Osteoblast (primary cell): ENCODE measurements at regions not wholly inside any gene's neighbourhood (a gene's known extent, or its start where the extent isn't known, plus 50 kb on each side); places are given as distances from the start of the nearest gene placed in this dataset.

Experiments
- DNase-seq: peaks from one replicate; pipeline ENCODE4 v3.0.0; 2011; ENCODE audit warnings: low spot score, mixed read lengths; ENCODE audit not compliant: insufficient read length; ENCODE audit errors: missing footprints
- H2AFZ ChIP-seq: 2 replicates; pipeline ENCODE4 v1.6.0; 2011; ENCODE audit warnings: mild to moderate bottlenecking, low read length
- H3K27ac ChIP-seq: 2 replicates; pipeline ENCODE4 v1.5.1; 2011; ENCODE audit warnings: mild to moderate bottlenecking, low read depth, low read length, moderate library complexity
- H3K27me3 ChIP-seq: 2 replicates; pipeline ENCODE4 v1.6.0; 2012; ENCODE audit warnings: mild to moderate bottlenecking, control low read depth, inconsistent platforms, low read length, moderate library complexity; ENCODE audit not compliant: insufficient read depth
- H3K36me3 ChIP-seq: 2 replicates; pipeline ENCODE4 v1.5.1; 2011; ENCODE audit warnings: mild to moderate bottlenecking, low read length, control low read depth, moderate library complexity; ENCODE audit not compliant: insufficient read depth
- H3K4me1 ChIP-seq: 2 replicates; pipeline ENCODE4 v1.5.1; 2011; ENCODE audit warnings: mild to moderate bottlenecking, low read length, control low read depth, moderate library complexity; ENCODE audit not compliant: insufficient read depth
- H3K4me2 ChIP-seq: 2 replicates; pipeline ENCODE4 v1.6.0; 2011; ENCODE audit warnings: mild to moderate bottlenecking, low read length; ENCODE audit not compliant: insufficient read depth
- H3K4me3 ChIP-seq: fragments of 200-600 bp; sonication (generic); 3 replicates; pipeline ENCODE4 v1.5.1; 2012; ENCODE audit warnings: mild to moderate bottlenecking, low read length, inconsistent platforms; ENCODE audit not compliant: insufficient read depth
- H3K79me2 ChIP-seq: 2 replicates; pipeline ENCODE4 v1.6.0; 2012; ENCODE audit warnings: mild to moderate bottlenecking, low read length, control low read depth, inconsistent platforms; ENCODE audit not compliant: insufficient read depth
- H3K9me3 ChIP-seq: 2 replicates; pipeline ENCODE4 v1.5.1; 2011; ENCODE audit warnings: low read depth, low read length, control low read depth
- H4K20me1 ChIP-seq: 2 replicates; pipeline ENCODE4 v1.6.0; 2012; ENCODE audit warnings: mild to moderate bottlenecking, low read length, control low read depth; ENCODE audit not compliant: insufficient read depth
- TF ChIP-seq, protein P1 (sequence below): IDR thresholded peaks from 2 replicates; pipeline ENCODE4 v1.5.1; 2011; ENCODE audit warnings: mild to moderate bottlenecking, low read depth, low read length, moderate library complexity; ENCODE audit errors: extremely low read depth

DNA sequence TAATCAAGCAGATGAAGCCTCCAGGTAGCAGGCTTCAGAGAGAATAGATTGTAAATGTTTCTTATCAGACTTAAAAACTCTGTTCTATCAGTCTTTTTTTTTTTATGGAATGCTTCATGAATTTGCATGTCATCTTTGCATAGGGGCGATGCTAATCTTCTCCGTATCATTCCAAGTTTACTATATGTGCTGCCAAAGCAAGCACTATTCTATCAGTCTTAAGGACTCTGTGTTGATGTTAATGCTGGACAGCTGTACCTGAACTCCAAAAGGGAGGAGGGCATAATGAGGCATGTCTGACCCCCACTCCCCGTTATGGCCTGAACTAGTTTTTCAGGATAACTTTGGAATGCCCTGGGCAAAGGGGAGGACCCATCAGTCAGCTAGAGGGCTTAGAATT is 66.8 kb upstream of the PRRC2C start:
- no peaks in the 10 kb centered on the region for H3K9me3 ChIP-seq
- TF ChIP-seq, protein P1, sequence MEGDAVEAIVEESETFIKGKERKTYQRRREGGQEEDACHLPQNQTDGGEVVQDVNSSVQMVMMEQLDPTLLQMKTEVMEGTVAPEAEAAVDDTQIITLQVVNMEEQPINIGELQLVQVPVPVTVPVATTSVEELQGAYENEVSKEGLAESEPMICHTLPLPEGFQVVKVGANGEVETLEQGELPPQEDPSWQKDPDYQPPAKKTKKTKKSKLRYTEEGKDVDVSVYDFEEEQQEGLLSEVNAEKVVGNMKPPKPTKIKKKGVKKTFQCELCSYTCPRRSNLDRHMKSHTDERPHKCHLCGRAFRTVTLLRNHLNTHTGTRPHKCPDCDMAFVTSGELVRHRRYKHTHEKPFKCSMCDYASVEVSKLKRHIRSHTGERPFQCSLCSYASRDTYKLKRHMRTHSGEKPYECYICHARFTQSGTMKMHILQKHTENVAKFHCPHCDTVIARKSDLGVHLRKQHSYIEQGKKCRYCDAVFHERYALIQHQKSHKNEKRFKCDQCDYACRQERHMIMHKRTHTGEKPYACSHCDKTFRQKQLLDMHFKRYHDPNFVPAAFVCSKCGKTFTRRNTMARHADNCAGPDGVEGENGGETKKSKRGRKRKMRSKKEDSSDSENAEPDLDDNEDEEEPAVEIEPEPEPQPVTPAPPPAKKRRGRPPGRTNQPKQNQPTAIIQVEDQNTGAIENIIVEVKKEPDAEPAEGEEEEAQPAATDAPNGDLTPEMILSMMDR, result no peak
- no peak overlapping the region for H3K27ac ChIP-seq
- H3K36me3 ChIP-seq, result no peaks in the 10 kb centered on the region
- H3K79me2 ChIP-seq, result no peaks in the 10 kb centered on the region
- no peak overlapping the region for H2AFZ ChIP-seq
- no peaks in the 10 kb centered on the region for H3K27me3 ChIP-seq
- no peaks in the 10 kb centered on the region for H4K20me1 ChIP-seq
- no peak overlapping the region for H3K4me3 ChIP-seq
- DNase-seq, result no peak
- no peak overlapping the region for H3K4me2 ChIP-seq
- no peaks in the 10 kb centered on the region for H3K4me1 ChIP-seq

DNA sequence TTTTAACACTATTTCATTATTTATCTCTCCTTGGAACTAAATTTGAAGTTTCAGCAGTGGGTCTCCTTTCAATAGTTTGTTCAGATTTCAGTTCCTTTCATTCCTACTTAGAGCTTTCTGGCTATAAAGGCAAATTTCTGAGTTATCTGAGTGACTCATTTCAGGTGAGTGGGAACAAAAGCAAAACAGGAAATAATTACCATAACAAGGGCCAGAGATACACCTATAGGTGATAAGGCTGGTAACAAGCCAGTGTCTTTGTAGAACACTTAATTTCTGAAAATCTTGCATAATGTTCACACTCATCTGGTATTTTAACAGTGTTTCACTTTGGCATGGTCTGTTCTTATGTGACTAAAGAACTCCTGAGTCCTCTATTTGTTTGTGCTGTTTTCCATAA is 64.5 kb upstream of the PRRC2C start:
- Histone ChIP-seq H3K27me3 (no peaks in the 10 kb centered on the region), H3K4me3 (no peak overlapping the region), H3K9me3 (no peaks in the 10 kb centered on the region), H3K36me3 (no peaks in the 10 kb centered on the region), H3K4me1 (no peaks in the 10 kb centered on the region), H3K4me2 (no peak overlapping the region), H4K20me1 (no peaks in the 10 kb centered on the region), H3K27ac (no peak overlapping the region), H3K79me2 (no peaks in the 10 kb centered on the region), H2AFZ (no peak overlapping the region)
- no peak for DNase-seq
- TF ChIP-seq, protein P1, result no peak

DNA sequence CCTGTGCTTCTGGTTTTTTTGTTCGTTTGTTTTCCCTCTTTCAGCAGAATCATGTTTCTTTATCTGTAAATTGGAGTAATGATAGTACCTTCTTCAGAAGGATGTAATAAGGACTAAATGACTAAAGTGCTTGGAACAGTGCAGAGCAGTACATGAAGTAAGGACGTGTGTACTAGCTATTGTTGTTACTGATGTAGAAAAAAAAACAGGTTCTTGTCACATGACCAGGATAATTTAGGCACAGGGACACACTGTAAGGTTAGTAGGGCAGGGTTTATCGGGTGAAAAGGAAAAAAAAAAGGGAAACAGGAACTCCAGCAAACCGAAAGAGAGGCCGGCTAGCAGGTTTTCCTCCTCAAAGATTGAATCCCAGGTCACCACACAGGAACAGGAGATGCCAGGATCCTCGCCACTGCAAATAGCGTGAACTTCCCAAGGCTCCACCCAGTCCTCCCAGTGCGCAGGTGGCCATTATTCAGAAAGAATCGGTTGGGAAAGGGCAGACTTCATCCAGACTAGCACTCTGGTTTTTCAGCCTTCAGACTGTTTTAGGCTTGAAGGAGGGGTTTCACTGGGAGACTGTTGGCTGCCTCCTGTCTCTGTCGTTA is 63.8 kb upstream of the PRRC2C start:
- H3K27ac ChIP-seq, result no peak overlapping the region

DNA sequence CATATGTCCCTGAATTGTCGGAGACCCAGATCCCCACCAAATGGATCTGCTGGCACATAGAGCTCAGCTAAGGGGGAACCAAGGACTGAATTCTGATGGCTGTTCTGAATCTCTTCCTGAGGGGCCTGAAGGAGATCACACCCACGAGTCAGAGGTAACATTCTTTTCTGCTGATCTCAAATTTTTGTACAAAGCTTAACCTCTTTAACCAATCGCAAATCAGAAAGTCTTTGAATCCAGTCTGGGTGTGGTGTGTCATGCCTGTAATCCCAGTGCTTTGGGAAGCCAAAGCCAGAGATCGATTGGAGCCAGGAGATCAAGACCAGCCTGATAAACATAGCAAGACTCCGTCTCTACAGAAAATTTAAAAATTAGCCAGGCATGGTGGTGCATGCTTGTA is 62.8 kb upstream of the PRRC2C start:
- Histone ChIP-seq H3K4me3 (no peak overlapping the region), H3K27ac (no peak overlapping the region), H3K9me3 (no peaks in the 10 kb centered on the region), H3K79me2 (no peaks in the 10 kb centered on the region), H3K27me3 (no peaks in the 10 kb centered on the region), H3K36me3 (no peaks in the 10 kb centered on the region), H2AFZ (peak overlapping the region; percentile 27), H4K20me1 (no peaks in the 10 kb centered on the region), H3K4me2 (no peak overlapping the region), H3K4me1 (no peaks in the 10 kb centered on the region)
- no peak for DNase-seq
- TF ChIP-seq, protein P1, result no peak

More for the DNA sequence above, 63.8 kb upstream of the PRRC2C start:
- no peaks in the 10 kb centered on the region for H3K9me3 ChIP-seq
- TF ChIP-seq, protein P1, result no peak
- no peaks in the 10 kb centered on the region for H3K36me3 ChIP-seq
- no peaks in the 10 kb centered on the region for H3K27me3 ChIP-seq
- DNase-seq, result no peak
- no peaks in the 10 kb centered on the region for H3K79me2 ChIP-seq
- no peaks in the 10 kb centered on the region for H4K20me1 ChIP-seq
- H3K4me1 ChIP-seq, result no peaks in the 10 kb centered on the region
- no peak overlapping the region for H3K4me3 ChIP-seq
- H3K4me2 ChIP-seq, result no peak overlapping the region
- no peak overlapping the region for H2AFZ ChIP-seq
